ENCODE measurements at regions not wholly inside any gene's neighbourhood (a gene's known extent, or its start where the extent isn't known, plus 50 kb on each side); places are given as distances from the start of the nearest gene placed in this dataset.

DNA sequence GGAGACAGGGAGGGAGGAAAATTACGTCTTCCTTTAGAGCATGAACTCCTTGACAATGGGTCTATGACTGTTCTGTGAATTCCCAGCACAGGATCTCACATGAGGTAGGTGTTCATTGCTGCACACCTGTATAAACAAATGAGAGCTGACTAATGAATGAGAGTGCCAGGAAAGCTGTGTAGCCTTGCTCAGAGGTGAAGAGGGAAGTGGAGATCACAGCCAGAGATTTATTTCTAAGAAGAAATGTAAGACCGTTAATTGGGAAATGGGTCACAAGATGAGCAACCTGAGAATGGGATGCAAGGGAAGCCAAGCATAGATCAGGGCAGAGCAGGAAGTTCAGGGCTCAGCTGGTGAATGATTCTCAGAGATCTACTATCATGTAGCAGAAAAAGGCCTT is 295.1 kb downstream of the CDK5RAP2 start:
- TF ChIP-seq, protein P1, sequence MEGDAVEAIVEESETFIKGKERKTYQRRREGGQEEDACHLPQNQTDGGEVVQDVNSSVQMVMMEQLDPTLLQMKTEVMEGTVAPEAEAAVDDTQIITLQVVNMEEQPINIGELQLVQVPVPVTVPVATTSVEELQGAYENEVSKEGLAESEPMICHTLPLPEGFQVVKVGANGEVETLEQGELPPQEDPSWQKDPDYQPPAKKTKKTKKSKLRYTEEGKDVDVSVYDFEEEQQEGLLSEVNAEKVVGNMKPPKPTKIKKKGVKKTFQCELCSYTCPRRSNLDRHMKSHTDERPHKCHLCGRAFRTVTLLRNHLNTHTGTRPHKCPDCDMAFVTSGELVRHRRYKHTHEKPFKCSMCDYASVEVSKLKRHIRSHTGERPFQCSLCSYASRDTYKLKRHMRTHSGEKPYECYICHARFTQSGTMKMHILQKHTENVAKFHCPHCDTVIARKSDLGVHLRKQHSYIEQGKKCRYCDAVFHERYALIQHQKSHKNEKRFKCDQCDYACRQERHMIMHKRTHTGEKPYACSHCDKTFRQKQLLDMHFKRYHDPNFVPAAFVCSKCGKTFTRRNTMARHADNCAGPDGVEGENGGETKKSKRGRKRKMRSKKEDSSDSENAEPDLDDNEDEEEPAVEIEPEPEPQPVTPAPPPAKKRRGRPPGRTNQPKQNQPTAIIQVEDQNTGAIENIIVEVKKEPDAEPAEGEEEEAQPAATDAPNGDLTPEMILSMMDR (IDR thresholded peaks at IDR 0.05; ENCODE audit: extremely low read depth in 1 of 2, insufficient read depth in 1 of 2, low read depth in 1 of 2, low read length in 2 of 2), result no peak
- TF ChIP-seq GATA2 (IDR thresholded peaks at IDR 0.05; ENCODE audit: insufficient read depth, insufficient read length, low read depth, low read length) (no peak), POLR2AphosphoS5 (IDR thresholded peaks at IDR 0.05; ENCODE audit: insufficient read depth, low read depth, low read length) (no peak)

Data from endothelial cell of umbilical vein (primary cell).